NCI-H526 treated with DMSO at 0.1 percent for 48 hours (cell line): ENCODE measurements at regions not wholly inside any gene's neighbourhood (a gene's known extent, or its start where the extent isn't known, plus 50 kb on each side); places are given as distances from the start of the nearest gene placed in this dataset.

ENCODE experiments used
- DNase-seq: peaks from one replicate; lab custom pipeline; 2025; lab: John Stamatoyannopoulos, UW

DNA sequence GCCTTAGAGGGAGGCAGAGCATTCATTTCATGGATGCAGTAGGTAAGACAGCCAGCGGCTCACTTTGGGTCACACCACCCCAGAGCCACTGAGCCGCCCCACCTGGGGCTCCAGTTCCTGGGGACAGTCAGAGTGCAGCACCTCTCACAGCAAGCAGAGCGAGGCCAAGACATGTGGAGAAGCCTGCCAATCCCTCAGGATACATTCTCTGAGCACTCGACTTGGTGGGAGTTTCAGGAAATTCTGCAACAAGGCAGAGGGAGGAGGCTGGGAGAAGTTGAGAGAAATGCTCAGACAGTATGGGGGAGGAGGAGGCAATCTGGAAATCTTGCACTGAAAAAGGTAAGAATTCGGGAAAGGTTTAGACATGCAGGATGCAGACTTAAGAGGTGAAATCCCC, 60.8 kb upstream of the WLS start:
- no peak for DNase-seq

DNA sequence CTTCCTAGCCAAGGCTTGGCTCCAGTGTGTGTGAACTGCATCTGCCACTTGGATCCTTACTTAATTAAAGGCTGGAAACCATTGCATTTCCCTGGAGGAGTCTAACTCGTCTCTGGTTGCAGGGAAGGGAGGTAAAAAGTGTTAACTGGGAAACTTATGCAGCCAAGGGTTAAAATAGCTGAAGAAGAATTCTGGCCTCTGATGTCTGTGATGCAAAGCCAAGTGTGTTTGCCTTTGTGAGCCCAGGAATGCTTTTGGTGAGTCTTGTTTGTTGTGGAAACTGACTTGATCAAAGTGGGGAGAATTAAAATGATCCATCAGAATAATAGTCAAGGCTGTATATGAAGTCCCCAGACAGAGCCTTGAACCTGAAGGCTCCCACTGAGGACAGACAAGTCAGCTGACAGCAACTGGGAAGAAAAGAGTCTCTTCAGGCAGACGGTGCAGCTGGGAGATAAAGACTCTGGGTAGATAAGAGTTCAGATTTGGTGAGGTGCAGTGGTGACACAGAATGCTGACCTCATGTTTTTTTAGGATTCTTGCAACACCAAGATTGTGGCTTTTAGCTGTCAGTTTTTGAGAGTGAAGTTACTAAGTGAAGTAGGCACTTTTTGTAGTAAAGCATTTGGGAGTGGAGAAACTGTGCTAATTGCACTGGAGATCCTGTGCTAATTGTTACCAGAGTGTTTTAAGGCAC, 59.5 kb upstream of the WLS start:
- DNase-seq: no peak

DNA sequence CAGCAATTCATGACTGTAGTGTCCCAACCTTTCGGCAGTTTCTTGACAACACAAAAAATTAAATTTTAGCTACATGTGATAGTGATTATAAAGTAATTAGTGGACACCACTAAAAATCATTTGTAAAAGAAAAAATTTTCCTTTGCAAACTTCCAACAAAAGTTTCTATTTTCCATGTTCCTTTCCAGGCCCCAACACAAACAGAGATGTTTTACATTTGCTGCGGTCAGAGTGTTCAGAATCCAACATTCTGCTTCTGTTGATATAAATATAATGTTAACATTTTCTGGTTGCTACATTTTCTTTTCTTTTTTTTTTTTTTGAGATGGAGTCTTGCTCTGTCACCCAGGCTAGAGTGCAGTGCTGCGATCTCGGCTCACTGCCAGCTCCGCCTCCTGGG, 54.9 kb upstream of the WLS start:
- DNase-seq: no peak

DNA sequence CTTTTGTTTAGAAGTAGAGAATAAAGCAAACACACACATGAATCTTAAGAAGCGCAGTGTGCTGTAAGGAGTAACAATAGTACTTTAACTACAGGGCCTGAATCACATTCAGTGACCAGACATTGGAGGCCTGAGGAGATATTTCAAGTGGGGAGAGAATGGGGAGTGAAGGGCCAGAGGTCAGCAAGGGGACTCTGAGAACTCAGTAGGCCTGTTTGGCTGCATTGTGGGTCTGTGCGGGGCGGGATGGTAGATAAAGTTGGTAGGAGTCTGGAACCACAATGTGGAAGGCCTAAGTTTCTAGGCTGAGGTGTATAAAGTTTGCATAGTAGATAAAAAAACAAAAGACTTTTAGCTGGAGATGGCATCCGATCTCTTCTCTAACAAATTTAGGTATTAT, 52.7 kb upstream of the WLS start:
- no peak for DNase-seq

DNA sequence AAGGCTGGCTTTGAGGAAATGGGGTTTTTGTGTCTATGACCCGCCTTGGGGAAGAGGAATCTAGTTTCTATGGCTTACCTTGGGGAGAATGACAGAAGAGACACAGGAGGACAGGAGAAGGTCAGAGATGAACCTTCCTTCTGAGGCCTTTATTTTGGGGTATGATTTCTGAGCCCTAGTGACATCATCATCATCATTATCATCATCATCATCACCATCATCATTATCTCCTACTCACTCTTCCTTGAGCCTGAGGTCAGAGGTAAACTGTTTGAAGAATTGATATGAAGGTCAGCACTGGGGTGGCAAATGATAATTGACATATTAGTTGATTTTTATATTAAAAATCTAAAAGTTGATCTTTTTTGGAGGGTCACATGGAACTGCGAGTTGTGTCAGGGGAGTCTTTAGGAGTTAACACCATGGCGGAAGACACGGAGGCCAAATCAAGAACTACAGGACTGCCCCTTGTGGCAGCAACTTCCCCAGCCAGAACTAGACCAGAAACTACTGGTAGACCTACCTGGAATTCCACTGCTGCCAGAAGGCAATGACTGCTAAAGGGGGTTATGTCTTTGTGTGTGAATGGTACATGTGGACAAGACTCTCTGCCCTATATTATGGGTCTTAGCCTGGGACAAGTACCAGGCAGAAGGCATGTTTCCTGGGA, 49.8 kb upstream of the WLS start:
- DNase-seq: no peak
